ENCODE measurements at regions not wholly inside any gene's neighbourhood (a gene's known extent, or its start where the extent isn't known, plus 50 kb on each side); places are given as distances from the start of the nearest gene placed in this dataset.

- TF ChIP-seq YY1 (IDR thresholded peaks at IDR 0.05) (no peak), CTCF (IDR thresholded peaks at IDR 0.05; ENCODE audit: low read depth, low read length, missing input control) (no peak), RAD21 (IDR thresholded peaks at IDR 0.05) (no peak), SP1 (IDR thresholded peaks at IDR 0.05) (no peak), EGR1 (IDR thresholded peaks at IDR 0.05; ENCODE audit: low read depth in 2 of 2) (no peak), REST (IDR thresholded peaks at IDR 0.05) (no peak), MAX (IDR thresholded peaks at IDR 0.05) (no peak), HNF4G (IDR thresholded peaks at IDR 0.05) (no peak), GABPA (IDR thresholded peaks at IDR 0.05 in 1 of 2, conservative IDR thresholded peaks at IDR 0.05 in 1 of 2) (no peak), TAF1 (conservative IDR thresholded peaks at IDR 0.05) (no peak), NR2F2 (IDR thresholded peaks at IDR 0.05) (no peak), ZBTB33 (IDR thresholded peaks at IDR 0.05) (no peak), FOXA2 (IDR thresholded peaks at IDR 0.05) (no peak)
Observed at GRCh38 chr1:36675106-36675505, 192.4 kb upstream of the CSF3R start.

Measured in liver (tissue), 3 donors.